Gastroesophageal sphincter (tissue), 3 donors: ENCODE measurements at regions not wholly inside any gene's neighbourhood (a gene's known extent, or its start where the extent isn't known, plus 50 kb on each side); places are given as distances from the start of the nearest gene placed in this dataset.

Experiments
- POLR2A ChIP-seq, 2 donors: fragments of 450-650 bp; IDR thresholded peaks; one replicate each; pipeline ENCODE4 v1.6.1; 2017; ENCODE audit warnings: antibody characterized with exemption in 2 of 2, mild to moderate bottlenecking in 2 of 2, moderate library complexity in 1 of 2
- POLR2AphosphoS5 ChIP-seq: sonication (generic); formaldehyde crosslinking; IDR thresholded peaks from one replicate; pipeline ENCODE4 v1.6.1; 2017; ENCODE audit warnings: antibody characterized with exemption
- TF ChIP-seq, protein P1 (sequence below), 4 experiments: fragments of 200-600 bp in 2 of 4; fragments of 450-650 bp in 2 of 4; sonication (generic) in 1 of 4; IDR thresholded peaks; one replicate each; pipeline ENCODE4 v1.5.1; 2017 to 2019; ENCODE audit warnings: antibody characterized with exemption in 4 of 4, mild to moderate bottlenecking in 2 of 4, moderate library complexity in 2 of 4

DNA sequence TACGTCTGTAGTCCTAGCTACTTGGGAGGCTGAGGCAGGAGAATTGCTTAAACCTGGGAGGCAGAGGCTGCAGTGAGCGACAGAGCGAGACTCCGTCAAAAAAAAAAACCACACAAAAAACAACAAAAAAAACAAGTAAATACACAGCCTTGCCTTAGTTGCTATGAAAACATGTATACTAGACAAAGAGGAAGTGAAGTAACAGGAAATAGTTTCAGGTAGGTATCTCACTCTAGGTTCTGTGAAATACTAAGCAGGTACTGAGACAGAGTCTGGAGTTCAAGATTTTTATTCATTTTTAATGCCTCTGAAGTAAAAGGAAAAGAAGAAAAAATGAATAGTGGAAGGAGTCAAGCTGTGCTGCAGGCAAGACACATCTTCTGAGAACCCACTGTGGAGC, 687.9 kb upstream of the RGMB start:
- no peak for TF ChIP-seq POLR2A (IDR thresholded peaks at IDR 0.05)
- TF ChIP-seq, protein P1, sequence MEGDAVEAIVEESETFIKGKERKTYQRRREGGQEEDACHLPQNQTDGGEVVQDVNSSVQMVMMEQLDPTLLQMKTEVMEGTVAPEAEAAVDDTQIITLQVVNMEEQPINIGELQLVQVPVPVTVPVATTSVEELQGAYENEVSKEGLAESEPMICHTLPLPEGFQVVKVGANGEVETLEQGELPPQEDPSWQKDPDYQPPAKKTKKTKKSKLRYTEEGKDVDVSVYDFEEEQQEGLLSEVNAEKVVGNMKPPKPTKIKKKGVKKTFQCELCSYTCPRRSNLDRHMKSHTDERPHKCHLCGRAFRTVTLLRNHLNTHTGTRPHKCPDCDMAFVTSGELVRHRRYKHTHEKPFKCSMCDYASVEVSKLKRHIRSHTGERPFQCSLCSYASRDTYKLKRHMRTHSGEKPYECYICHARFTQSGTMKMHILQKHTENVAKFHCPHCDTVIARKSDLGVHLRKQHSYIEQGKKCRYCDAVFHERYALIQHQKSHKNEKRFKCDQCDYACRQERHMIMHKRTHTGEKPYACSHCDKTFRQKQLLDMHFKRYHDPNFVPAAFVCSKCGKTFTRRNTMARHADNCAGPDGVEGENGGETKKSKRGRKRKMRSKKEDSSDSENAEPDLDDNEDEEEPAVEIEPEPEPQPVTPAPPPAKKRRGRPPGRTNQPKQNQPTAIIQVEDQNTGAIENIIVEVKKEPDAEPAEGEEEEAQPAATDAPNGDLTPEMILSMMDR (IDR thresholded peaks at IDR 0.05) = no peak
- TF ChIP-seq POLR2AphosphoS5 = no peak
